ENCODE measurements at regions not wholly inside any gene's neighbourhood (a gene's known extent, or its start where the extent isn't known, plus 50 kb on each side); places are given as distances from the start of the nearest gene placed in this dataset.

GRCh38 chr20:39431091-39431880 is 469.1 kb downstream of the DHX35 start:
- DNase-seq: no peak

DNA sequence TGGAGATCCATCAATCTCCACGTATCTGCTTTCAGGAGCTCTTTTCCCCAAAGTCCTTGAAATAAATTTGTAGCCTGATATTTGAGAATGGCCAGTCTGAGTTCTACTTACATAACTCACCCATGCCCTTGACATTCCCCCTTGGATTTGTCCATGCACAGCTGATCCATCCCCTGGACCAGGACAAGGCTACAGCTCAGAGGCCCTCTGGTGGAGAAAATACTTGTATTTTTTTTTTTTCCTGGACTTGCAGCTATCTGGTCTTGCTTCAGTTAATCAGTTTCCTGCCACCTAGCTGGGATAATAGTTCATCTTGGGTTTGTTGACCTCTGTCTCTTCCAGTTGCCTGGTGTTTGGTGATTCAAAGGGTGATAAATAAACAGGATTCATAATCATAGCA is 467.6 kb downstream of the DHX35 start:
- no peak for DNase-seq

DNA sequence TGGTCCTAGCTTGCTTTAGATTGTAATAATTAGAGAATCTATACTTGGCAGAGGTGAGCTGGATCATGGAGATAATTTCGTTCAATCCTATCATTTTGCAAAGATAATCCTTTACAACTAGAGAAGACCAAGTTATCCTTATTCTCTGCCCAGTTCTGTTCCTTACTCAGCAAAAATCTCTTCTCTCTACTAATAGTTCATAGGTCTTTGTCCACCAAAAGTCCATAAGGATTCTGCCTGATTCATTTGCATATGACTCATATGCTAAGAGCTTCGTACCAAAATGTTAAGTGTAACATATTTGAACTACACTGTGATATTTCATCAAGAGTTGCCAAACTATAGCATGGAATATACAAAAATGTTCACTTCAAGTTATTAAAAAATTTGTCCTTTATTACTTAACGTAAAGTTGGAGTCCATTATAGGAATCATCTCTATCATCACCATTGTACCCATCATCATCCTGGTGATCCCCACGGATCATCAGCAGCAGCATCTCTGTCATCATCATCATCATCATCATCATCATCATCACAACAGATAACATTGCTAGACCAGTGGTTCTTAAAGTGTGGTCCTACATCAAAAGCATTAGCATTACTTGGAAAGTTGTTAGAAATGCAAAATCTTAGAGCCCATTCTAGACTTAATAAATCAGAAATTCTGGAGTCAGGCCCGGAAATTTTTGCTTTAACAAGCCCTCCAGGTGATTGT is 463.0 kb downstream of the DHX35 start:
- no peak for DNase-seq

DNA sequence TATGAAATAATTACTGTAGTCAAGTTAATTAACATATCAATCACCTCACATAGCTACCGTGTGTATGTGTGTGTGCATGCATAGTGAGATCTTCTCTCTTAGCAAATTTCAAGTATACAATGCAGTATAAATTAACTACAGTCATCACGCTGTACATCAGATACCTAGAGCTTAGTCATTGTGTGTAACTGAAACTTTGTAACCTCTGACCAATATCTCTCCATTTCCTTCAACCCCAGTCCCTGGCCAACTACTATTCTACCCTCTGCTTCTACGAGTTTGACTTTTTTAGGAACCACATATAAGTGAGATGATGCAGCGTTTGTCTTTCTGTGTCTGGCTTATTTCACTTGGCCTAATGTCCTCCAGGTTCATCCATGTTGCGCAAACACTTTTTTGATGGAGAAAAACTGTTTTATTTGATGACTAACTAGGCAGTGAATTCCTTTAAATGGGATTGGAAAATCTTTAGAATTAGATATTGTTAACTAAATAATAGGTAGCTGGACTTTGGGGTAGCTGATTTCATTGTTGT is 459.5 kb downstream of the DHX35 start:
- DNase-seq: no peak

- no peak for DNase-seq
Measured at GRCh38 chr20:39412091-39412490, 449.9 kb downstream of the DHX35 start.

GRCh38 chr20:39399463-39399862 is 437.3 kb downstream of the DHX35 start:
- no peak for DNase-seq

DNA sequence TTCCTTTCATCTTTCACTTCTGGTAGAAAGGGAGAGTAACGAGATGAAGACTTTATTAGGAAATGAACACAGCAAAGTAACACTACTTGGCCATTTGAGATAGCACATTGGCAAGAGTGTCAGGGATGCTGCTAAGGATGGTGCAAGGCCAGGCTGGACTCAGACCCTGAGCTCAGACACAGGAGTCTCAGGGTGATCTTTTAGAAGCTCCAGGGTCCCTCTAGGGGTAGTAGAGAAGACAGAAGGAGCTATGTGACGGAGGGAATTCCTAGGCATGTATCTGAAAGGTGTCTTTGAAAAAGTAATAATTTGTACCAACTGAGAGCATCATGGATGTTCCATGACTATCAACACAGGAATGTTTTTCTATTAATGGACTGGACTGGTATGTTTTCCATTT is 436.5 kb downstream of the DHX35 start:
- no peak for DNase-seq

DNA sequence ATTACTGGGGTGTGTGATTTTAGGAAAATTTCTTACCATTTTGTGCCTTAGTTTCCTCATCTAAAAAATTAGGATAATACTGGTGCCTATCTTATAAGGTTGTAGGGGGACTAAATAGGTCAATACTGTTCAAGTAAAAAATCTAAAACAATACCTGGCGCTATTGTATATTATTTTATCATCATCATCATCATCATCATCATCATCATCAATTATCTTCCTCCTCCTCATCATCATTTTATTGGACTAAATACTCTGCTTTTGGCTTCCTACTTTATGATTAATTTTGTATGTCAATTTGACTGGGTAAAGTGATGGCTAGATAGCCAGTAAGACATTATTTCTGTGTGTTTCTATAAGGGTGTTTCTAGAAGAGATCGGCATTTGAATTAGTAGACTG is 435.5 kb downstream of the DHX35 start:
- DNase-seq: no peak

GRCh38 chr20:39395478-39396291 is 433.5 kb downstream of the DHX35 start:
- no peak for DNase-seq

GRCh38 chr20:39394461-39394860 is 432.3 kb downstream of the DHX35 start:
- DNase-seq: no peak

DNA sequence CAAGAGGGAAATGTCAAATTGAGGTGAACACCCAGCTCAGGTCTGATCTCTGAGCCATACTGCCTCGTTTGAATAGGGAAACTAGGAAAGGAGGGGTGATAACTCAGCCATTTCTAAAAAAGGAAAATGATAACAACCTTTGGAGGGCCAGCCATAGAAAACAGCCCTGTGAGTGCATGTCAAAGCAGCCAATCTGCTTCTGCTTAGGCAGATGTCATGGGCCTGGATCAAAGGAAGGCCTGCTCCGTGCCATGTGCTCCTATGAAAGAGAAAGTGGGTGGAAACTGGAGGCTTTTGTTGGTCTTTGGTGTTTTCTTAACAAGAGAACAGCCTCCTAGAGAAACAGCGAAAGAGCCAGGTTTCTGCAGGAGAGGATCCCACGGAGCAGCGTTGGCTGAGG is 428.0 kb downstream of the DHX35 start:
- DNase-seq: no peak

- DNase-seq: no peak
Measured at GRCh38 chr20:39381595-39381994, 419.5 kb downstream of the DHX35 start.

DNA sequence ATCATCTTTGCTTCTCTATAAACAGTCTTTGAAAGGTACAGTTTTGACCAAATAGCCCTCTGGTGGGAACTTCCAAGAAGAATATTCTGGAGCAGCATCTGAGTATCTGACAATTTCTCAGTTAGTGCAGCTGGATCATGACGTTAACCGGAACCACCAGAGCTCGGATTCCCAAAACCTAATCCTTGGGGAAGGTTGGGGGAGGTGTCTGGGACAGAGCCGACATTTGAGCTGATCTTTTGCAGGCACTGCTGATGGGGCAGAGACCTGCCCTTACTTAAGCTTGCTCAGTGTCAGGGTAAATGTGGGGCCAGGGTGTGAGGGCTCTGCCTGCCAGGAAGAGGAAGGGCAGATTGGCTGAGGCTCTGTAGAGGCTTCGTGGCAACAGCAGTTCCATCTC is 416.6 kb downstream of the DHX35 start:
- no peak for DNase-seq

GRCh38 chr20:39376788-39377187 is 414.6 kb downstream of the DHX35 start:
- DNase-seq: no peak

- DNase-seq: no peak
Measured at GRCh38 chr20:39364320-39364719, 402.2 kb downstream of the DHX35 start.

DNA sequence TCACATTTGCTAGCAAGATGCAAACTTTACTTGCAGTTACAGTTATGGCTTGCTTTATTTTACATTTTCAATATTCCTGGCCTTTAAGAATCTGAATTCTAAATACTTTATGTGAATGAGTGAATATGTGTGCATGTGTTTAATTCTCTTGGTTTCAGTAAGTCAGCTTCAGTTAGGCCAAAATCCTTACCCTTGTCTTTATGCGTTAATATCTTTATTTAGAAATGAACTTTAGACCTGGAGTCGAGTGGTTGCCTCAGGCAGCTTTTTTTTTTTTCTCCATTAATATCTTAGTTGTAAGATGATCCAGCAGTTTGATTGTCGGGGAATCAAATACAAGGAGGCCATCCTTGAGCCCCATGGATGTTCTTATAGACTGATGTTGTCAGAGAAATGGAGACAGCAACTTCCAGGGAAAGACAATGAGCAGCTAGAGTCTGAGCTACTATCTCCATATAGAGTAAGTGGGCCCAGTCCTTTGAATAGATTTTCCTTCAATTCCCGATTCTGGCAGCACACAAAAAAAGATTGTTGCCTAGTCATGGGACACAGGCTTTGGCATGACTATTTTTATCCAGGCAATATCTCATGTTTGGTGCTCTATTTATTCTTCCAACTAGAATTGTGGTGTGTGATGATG is 398.0 kb downstream of the DHX35 start:
- DNase-seq: no peak

- no peak for DNase-seq
Measured at GRCh38 chr20:39358052-39358451, 395.9 kb downstream of the DHX35 start.

DNA sequence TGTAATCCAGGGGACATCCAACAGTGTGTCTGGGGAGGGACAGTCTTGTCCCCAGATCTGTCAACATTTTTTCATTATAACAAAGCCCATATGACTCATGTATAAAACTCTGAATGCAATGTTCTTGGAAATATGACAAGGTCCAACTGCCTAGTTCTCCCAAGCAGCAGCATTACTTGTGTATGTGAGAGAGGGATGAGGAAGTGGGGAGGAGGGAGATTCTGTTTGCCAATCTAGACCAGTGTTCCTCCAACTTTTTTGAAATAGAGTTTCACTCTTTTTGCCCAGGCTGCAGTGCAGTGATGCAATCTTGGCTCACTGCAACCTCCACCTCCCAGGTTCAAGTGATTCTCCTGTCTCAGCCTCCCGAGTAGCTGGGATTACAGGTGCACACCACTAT is 394.8 kb downstream of the DHX35 start:
- no peak for DNase-seq

GRCh38 chr20:39349240-39349639 is 387.1 kb downstream of the DHX35 start:
- no peak for DNase-seq

DNA sequence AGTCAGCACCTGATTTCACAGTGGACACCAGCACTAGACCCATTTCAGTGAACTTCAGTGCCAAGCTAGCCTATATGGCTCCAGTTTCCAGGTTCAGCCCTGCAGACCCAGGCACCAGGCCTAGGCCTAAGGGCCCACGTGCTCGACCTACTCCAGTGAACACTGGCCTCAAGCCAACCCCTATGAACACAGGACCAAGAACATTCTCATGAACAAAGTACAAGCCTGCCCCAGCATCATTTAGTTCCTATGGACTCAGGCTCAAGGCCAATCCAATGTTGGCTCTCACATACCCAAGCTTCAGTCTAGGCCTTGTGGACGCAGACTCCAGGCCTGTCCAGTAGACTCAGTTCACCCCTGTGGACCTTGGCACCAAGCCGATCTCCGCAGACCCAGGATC is 385.5 kb downstream of the DHX35 start:
- DNase-seq: no peak

DNA sequence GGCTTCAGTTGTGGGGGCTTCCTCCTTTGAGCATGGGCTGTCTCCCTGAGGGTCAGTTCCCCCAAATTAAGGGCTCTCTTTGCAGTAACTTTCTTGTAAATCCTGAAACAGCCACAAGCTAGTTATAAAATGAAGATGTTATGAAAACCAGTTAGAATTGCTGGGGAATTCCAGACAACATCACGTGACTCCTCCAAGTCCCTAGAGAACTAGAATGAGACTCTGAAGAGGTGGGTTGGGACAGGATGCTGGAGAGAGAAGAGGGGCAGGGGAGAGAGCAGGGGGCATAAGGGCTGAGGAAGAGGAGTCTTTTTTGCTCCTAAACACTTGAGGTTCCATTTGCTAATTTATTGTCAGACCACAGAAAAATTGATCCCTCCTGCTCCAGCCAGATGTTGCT is 380.3 kb downstream of the DHX35 start:
- no peak for DNase-seq

- DNase-seq: no peak
Measured at GRCh38 chr20:39338469-39339376, 376.6 kb downstream of the DHX35 start.

Measured in stimulated activated CD4-positive, alpha-beta T cell treated with anti-CD3 and anti-CD28 coated beads, Interleukin-4, amount 100 ng/mL, for 24 hours (primary cell).